GM18508 (cell line): ENCODE measurements at regions not wholly inside any gene's neighbourhood (a gene's known extent, or its start where the extent isn't known, plus 50 kb on each side); places are given as distances from the start of the nearest gene placed in this dataset.

Experiments used
- ATAC-seq: cut with Tn5 transposase; IDR thresholded peaks from one replicate; pipeline ENCODE4 v1.9.1; 2021; ENCODE audit warnings: moderate number of reproducible peaks; ENCODE audit not compliant: insufficient read depth, unreplicated experiment

DNA sequence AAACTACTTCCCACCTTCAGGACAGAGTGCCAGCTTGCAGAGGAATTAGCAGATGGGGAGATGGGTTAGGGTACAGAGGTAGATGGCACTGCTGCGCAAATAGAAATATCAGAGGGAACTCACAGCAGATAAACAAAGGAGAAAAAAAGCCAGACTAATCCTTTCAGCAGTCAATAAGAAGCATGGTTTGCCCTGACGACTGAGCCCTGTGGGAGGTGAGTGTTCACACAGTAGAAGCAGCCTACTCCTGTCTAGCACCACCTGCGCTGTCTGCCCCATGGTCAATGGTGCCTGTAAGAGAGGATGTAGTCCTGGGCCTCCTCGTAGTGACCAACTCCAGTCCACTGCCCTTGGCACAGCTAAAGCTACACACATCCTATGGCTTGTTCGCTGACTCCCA, 174.1 kb downstream of the IBTK start:
- ATAC-seq, result no peak

DNA sequence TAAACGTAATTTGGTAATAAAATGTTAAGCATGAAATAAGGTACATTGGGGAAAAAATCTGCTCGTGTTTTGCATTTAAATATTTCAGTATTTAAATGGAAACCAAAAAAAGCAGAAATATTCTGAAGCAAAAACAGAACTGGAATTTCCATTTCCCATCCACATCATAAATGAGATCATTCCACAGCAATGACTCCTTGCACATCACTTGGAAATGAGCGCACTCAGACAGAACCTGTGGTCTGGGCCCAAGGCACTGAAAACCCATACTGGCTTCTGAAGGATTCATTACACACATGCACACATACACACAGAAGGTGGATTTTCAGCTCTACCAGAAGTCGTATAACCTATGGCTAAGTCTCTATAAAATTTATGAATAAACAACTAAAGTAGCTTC, 174.8 kb downstream of the IBTK start:
- no peak for ATAC-seq

GRCh38 chr6:82072121-82072521, 175.4 kb downstream of the IBTK start:
- no peak for ATAC-seq

GRCh38 chr6:82068721-82069120, 178.8 kb downstream of the IBTK start:
- no peak for ATAC-seq

- ATAC-seq, result peak; percentile 99
Measured at GRCh38 chr6:82066991-82067411, 180.5 kb downstream of the IBTK start.

GRCh38 chr6:82066196-82066595, 181.3 kb downstream of the IBTK start:
- ATAC-seq, result no peak

- ATAC-seq, result no peak
Measured at GRCh38 chr6:82063574-82063973, 184.0 kb downstream of the IBTK start.

GRCh38 chr6:82062219-82062618, 185.3 kb downstream of the IBTK start:
- ATAC-seq, result no peak

DNA sequence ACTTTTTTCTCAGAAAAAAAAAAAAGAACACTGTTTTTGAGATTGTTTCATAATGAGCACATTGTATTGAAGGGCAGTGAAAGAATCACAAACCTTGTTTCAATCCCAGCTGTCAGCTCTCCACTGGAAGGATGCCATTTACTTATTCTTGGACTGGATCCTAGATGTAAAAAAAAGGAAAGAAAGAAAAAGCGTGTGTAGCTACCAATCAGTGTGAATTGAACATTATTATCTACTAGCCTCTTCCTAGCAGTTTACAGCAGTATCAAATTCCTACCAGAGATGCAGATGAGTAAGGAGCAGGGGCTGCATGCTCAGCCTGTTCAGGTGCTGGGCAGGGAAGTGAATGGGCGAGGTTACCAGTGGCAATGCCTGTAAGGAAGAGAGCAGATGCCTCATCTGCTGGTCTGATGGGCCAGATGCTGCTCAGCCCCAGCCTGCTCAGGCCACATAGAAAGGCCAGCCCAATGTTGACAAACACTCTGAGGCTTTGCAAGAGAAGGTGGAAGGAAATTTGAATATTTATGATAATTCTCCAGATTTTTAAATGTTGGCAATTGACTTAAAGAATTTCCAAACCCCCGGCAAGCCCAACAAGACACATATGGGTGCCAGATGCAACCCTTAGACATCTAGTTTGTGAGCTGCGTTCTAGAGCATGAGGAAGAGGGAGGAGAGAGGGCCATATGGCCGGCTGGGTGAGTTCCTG, 189.5 kb downstream of the IBTK start:
- ATAC-seq, result no peak

- no peak for ATAC-seq
Measured at GRCh38 chr6:82056567-82056966, 191.0 kb downstream of the IBTK start.

GRCh38 chr6:82045965-82046756, 201.4 kb downstream of the IBTK start:
- no peak for ATAC-seq

DNA sequence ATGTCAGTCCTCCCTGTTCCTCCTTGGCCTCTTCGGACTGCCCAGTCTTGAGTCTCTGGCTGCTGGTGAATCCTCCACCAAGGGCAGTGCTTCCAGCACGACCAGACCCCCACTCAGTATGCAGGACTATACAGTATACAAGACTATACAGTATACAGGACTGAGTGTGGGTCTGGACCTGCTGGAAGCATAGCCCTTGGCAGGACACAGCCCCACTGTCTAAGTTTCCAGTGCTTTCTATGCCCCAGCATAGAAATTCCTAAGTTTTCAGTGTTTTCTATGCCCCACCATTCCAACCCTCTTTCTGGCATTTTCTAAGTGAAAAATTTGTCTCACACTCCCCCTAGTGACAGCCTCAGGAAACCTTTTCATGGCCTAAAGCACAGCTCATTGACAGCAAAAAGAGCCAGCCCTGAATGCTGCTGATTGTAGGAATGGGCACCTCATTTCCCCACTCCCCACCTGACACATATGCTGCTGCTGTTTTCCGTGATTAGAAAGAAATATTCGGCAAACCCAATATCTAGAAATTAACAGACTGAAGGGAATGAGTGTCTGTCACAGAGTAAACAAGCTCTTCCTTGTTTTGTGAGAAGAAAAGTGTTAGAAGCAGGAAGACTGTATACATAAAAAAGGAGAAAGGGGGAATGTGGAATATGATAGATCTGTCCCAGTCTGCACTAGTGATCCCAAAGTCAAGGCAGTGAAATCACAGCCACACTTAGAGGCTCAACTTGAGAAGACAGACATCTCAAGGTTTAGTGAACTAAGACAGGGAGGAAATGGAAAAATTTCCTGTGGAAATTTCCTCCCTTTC, 206.9 kb downstream of the IBTK start:
- ATAC-seq, result peak; percentile 84

- ATAC-seq, result no peak
Measured at GRCh38 chr6:82038631-82039030, 208.9 kb downstream of the IBTK start.

DNA sequence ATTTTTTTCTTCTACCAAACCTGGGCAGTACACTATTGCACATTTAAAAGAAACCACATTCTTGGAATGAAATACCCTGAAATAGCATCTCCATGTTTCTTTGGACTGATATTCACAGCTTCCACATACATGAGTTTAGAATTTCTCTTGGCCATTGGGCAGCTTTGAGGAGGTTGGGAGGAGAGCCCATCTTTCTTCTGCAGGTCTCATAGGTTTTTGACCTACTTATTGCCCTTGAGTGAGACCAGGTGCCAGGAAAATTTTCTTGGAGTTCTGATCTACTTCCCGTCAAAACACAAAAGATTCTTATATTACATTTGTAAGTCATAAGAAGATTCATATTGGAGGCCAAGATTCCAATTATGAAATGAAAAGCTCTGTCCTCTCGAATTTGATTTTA, 212.0 kb downstream of the IBTK start:
- no peak for ATAC-seq

- no peak for ATAC-seq
Measured at GRCh38 chr6:82033631-82034211, 213.8 kb downstream of the IBTK start.

- no peak for ATAC-seq
Measured at GRCh38 chr6:82032444-82032843, 215.1 kb downstream of the IBTK start.

GRCh38 chr6:82030761-82031503, 216.6 kb downstream of the IBTK start:
- ATAC-seq, result no peak

DNA sequence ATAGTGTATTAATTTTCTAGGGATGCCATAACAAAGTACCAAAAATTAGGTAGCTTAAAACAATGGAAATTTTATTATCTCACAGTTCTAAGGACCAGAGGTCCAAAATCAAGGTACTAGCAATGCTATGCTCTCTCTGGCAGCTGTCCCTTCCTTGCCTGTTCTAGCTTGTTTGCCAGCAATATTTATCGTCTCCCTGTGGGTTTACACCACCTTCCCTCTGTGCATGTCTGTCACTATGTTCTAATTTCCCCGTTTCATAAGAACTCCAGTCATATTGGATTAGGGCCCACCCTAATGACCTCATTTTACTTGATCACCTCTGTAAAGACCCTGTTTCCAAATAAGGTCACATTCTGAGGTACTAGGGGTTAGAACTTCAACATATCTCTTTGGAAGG, 217.2 kb downstream of the IBTK start:
- ATAC-seq, result no peak

DNA sequence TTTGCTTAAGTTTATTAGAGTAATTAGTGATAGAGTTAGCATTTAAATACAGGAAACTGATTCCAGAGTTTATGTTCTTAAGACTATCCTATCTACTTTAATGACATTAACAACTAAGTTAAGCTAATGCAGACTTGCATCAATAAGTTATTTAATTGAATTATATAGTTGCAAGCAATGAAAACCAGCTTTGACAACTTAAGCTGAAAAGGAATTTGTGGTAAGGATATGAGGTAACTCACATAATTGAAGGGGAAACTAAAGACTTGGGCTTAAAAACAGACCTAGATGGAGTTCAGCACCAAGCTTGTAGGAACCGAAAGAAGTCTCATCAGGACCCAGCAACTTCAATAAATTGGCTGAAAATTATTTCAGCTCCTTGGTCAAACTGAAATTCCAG, 222.3 kb downstream of the IBTK start:
- no peak for ATAC-seq

- no peak for ATAC-seq
Measured at GRCh38 chr6:82022614-82023129, 224.9 kb downstream of the IBTK start.
